ENCODE measurements at regions not wholly inside any gene's neighbourhood (a gene's known extent, or its start where the extent isn't known, plus 50 kb on each side); places are given as distances from the start of the nearest gene placed in this dataset.

GRCh38 chr14:89504091-89504490 is 87.1 kb upstream of the FOXN3 start:
- no peak for TF ChIP-seq CTCF (IDR thresholded peaks at IDR 0.05)
- no peak for TF ChIP-seq POLR2A (IDR thresholded peaks at IDR 0.05)
